ENCODE measurements at regions not wholly inside any gene's neighbourhood (a gene's known extent, or its start where the extent isn't known, plus 50 kb on each side); places are given as distances from the start of the nearest gene placed in this dataset.

DNA sequence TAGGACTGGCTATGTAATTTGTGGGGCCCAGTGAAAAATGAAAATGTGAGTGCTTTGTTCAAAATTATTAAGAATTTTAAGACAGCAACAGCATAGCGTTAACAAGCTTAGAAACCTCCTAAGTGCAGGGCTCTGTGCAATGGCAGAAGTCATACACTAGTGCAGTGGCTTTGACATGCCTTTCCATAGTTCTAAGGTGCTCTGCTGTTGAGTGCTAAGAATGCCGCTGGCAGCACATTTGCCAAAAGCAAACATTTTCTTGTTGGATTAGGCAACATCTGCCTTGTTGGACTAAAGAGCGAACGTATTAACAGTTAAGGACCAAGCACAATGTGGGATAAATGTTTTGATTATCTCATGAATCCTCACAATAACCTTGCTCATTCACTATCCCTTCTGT is 244.9 kb upstream of the PDE3A start:
- TF ChIP-seq SAP30 (IDR thresholded peaks at IDR 0.05; ENCODE audit: borderline replicate concordance, insufficient read depth, low read depth, low read length, poor library complexity, severe bottlenecking) (no peak), C11orf30 (IDR thresholded peaks at IDR 0.05; ENCODE audit: low read depth) (no peak), GABPA (tag; conservative IDR thresholded peaks at IDR 0.05; ENCODE audit: low read depth) (no peak)
- TF ChIP-seq, protein P1, sequence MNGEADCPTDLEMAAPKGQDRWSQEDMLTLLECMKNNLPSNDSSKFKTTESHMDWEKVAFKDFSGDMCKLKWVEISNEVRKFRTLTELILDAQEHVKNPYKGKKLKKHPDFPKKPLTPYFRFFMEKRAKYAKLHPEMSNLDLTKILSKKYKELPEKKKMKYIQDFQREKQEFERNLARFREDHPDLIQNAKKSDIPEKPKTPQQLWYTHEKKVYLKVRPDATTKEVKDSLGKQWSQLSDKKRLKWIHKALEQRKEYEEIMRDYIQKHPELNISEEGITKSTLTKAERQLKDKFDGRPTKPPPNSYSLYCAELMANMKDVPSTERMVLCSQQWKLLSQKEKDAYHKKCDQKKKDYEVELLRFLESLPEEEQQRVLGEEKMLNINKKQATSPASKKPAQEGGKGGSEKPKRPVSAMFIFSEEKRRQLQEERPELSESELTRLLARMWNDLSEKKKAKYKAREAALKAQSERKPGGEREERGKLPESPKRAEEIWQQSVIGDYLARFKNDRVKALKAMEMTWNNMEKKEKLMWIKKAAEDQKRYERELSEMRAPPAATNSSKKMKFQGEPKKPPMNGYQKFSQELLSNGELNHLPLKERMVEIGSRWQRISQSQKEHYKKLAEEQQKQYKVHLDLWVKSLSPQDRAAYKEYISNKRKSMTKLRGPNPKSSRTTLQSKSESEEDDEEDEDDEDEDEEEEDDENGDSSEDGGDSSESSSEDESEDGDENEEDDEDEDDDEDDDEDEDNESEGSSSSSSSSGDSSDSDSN (IDR thresholded peaks at IDR 0.05; ENCODE audit: borderline replicate concordance in 1 of 2, low read depth in 2 of 2, low read length in 2 of 2), result no peak

All from K562 (cell line).